GM21619 (cell line): ENCODE measurements at regions not wholly inside any gene's neighbourhood (a gene's known extent, or its start where the extent isn't known, plus 50 kb on each side); places are given as distances from the start of the nearest gene placed in this dataset.
"Not testable (repeated sequence)": the region's sequence is repeated elsewhere in the genome, so short reads cannot be mapped to it uniquely, and the experiment has no call there.

Experiments
- ATAC-seq: cut with Tn5 transposase; IDR thresholded peaks from one replicate; pipeline ENCODE4 v1.9.1; 2021; ENCODE audit not compliant: unreplicated experiment

DNA sequence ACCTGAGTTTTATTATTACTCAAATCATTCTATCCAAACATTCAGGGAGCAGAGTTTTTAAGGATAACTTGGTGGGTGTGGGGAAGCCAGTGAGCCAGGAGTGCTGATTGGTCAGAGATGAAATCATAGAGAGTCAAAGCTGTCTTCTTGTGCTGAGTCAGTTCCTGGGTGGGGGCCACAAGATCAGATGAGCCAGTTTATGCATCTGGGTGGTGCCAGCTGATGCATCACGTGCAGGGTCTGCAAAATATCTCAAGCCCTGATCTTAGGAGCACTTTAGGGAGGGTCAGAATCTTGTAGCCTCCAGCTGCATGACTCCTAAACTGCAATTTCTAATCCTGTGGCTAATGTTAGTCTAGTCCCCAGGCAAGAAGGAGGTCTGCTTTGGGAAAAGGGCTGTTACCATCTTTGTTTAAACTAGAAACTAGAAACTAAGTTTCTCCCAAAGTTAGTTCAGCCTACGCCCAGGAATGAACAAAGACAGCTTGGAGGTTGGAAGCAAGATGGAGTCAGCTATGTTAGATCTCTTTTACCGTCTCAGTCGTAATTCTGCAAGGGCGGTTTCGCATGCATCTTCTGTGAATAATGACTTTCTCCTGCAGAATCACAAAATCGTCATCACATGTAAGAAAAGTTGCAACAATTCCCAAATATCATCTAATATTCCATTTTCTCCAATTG, 97.5 kb downstream of the ZNF664 start:
- not testable (repeated sequence) for ATAC-seq

DNA sequence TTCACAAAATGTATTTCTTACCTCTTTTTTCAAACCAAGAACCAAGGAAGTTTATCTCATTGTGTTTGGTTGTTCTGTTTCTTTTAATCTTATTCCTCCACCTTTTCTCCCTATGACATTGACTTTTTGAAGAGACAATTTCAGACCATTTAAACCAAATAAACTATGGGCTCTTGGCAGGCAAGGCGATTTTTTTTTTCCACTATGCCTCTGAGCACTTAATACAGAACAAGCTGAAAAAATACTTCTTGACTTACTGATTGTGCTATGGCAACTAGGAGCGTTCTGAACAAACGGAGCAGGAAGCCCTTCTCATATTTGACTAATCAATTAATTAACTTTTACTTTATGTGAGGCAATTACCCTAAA, 98.0 kb downstream of the ZNF664 start:
- no peak for ATAC-seq

DNA sequence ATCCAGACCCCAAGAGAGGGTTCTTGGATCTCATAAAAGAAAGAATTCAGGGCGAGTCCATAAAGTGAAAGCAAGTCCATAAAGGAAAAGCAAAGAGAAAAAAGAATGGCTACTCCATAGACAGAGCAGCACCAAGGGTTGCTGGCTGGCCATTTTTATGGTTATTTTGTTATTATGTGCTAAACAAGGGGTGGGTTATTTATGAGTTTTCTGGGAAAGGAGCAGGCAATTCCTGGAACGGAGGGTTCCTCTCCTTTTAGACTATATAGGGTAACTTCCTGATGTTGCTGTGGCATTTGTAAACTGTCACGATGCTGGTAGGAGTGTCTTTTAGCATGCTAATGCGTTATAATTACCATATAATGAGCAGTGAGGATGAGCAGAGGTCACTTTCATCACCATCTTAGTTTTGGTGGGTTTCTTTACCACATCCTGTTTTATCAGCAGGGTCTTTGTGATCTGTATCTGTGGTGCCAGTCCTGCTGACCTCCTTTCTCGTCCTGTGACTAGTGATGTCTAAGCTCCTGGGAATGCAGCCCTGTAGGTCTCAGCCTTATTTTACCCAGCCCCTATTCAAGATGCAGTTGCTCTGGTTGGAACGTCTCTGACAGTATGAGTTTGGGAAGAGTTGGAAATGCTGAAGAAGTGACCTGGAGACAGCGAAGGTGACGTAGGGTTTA, 100.5 kb downstream of the ZNF664 start:
- no peak for ATAC-seq

DNA sequence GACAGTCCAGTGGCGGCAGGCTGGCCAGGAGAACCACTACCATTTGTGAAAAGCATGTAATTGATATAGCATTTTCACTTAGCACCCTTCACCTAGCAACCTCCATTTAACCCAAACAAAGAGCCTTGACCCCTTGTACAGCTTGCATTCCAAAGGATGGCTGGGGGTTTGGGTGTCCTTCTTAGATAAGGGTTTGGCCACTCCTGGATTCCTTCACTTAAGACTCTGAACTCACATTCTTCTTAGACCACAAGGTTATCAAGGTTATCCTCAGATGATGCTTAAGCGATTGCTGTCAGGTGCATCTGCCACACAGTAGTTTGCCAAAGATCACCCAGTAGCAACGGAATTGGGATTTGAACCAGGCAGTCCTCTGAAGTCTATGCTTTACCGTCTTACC, 102.8 kb downstream of the ZNF664 start:
- no peak for ATAC-seq

DNA sequence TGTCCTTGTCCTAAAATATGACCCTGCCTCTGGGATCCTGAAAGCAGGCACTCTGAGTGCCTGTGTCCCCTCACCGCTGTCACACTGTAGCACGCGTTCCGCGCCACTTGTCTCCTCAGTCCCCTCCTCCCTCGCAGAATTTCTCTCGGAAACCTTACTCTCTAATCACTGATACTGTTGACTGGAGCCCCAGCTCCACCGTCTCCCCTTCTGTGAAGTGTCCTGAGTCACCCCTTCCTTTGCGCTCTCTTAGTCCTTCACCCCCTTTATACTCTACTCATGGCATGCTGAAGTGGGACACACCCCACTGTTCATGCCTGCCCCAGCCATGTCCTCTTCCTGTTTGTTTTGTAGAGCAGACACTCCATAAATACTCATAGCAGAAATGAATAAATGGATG, 104.7 kb downstream of the ZNF664 start:
- no peak for ATAC-seq

DNA sequence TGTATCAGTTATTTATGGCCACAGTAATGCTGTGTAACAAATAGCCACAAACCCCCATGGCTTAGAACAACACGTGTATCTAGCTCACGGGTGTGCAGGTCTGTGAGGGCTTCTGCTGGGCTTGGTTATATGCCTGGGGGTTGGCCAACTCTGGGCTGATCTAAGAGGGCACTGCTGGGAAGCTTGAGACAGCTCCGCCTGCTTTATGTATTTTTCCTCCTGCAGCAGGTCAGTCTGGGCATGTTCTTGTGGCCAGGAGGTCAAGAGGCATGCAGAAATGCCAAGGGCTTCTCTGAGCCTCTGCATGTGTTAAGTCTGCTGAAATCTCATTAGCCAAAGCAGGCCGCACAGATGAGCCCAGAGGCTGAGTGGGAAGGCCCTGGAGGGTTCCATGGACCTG, 105.8 kb downstream of the ZNF664 start:
- ATAC-seq: no peak

DNA sequence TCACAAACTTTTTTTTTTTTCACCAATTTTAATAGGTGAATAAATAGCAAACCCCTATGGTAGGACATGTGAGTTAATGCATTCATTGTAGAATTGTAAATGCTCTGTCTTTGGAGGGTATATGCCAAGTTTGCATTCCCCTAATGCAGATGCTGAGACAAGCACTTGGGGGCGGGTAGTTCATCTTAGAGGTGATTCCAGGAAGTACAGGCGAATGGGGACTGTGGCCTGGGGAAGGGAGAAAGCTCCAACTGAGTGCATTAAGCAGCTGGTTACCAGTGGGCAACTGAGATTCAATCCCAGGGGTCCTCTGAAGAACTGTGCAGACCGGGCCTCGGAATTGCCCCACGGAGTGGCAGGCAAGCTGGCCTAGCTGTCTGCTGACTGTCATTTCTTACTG, 107.6 kb downstream of the ZNF664 start:
- no peak for ATAC-seq

DNA sequence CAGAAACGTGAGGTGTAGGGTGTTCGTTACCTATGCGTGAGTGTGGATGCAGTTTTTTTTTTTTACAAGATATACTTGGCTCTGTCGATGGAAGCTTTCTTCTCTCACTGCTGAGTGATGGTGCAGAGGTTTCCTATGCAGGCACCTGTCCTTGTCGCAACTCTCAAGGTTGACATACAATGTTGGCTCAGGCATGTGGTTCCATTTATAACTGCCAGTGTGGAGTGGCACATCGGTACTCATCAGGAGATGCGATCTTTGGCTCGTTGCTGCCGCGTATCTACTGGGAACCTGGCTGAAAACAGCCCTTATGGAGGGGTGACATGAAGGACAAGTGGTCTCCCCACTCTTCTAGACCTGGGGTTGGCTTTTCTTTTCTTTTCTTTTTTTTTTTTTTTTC, 109.0 kb downstream of the ZNF664 start:
- no peak for ATAC-seq

DNA sequence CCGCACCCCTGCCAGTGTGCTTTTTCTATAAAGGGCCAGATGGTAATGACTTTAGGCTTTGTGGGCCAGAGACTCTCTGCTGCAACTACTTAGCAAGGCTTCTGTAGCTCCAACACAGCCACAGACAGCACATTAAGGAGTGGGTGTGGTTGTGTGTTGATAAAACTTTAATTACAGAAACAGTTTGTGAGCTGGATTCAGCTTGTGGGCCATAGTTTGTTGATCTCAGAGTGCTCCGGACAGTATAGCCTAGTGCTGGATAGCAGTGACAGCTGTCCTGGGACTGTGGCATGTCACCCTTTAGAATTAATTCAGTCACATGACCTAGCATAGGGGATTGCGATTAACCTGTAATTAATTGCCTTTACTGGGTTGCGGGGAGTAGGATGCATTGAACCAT, 109.7 kb downstream of the ZNF664 start:
- ATAC-seq: no peak

DNA sequence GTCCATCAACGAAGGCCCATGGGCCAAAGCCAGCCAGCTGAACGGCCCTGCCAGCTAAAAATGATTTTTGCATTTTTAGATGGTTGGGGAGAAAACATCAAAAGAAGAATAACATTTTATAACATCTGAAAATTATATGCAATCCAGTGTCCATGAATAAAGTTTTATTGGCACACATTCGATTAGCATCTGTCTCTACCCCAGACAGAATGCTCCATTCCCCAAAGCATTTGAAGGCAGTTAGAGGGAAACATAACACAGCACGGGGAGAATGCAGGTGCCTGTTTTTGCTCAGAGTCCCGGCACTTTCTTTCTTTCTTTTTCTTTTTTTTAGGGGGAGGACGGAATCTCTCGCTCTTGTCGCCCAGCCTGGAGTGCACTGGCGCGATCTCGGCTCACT, 110.7 kb downstream of the ZNF664 start:
- no peak for ATAC-seq

DNA sequence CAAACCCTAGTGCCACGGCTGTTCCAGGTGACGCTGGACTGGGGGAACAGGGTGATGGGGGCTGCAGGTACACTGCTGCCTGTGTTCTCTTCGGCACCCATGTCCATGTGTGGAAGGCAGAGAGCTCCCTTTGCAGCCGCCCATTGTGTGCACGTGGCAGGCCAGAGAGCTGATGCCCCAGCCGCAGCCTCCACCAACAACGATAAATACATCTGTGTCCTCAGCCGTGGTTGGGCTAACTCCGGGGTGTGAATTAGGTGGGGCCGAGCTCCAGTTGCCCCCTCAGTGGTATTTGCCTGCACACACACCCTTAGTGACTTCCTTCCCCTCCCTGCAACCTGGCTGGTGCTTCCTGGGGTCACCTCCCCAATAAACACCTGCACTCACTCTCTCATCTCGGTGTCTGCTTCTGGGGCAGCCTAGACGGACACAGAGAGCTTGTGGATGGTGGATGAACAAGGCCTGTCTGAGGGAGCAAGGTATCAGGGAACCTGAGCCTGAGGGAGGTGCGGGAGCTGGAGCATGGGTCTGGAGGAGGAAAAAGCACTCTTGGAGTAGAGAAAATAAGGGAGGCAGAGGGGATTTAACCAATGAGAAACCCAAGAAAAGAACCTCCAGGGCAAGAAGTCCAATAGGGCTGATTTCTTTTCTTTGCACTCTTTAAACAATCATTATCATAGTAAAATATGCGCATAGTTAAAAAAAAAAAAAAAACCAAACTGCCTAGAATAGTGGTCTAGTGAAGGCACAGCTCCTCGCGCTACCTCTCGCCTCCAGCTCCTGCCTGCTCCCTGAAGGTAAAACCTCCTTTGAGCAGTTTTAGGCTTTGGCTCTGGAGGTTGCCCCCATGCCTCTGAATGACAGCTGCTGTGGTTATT, 112.6 kb downstream of the ZNF664 start:
- no peak for ATAC-seq

DNA sequence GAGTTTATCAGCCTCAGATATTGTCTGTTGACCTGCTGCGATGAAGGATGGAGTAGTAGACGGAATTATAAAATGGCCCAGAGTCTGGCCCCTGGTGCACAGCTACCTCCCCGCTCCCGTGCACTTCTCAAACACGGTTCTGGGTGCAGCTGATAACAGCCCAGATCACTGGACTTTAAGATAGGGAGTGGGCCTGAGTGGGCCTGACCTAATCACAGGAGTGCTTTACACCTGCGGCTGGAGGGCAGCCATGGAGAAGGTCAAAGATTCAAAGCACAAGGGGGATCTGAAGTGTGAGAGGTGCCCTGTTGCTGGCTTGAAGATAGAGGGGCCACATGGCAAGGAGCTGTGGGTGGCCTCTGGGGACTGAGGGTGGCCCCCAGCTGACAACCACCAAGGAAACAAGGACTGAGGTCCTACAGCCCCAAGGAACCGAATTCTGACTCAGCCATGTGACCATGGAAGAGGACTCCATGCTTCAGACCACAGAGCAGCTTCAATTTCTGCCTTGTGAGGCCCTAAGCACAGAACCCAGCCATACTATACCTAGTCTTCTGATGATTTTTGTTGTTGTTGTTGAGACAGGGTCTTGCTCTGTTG, 113.4 kb downstream of the ZNF664 start:
- ATAC-seq: no peak

DNA sequence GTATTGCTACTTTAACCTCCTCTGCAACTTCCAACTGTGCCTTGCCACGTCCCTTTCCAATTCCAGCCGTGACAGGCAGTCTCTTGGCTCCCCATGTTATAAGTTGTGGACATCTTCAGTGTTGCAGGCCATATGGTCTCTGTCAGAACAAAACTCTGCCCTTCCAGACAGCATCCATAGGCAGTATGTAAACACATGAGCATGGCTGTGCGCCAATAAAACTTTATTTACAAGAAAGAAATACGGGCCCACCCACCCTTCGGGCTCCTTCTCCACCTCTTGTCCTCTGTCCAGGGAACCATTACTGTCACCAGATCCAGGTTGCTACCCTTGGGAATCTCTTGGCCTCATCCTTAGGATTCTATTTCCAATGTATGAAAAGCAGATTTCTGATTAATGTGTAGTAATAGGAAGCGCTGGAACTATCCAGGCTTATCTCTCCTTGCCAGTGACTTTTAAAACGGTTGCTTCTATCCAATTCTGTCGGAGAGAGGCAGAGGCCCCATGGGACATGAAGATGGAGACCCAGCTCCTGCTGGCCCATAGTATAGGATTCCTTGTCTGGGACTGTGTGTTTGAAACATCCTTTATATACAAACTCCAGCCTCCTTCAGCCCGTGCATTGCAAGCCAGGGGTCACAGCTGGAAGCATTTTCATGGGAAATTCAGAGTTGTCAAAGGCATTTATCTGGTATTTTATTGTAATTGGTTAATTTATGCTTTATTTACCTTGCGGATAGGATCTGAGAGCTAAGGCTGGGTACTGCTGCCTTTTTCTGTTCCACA, 114.4 kb downstream of the ZNF664 start:
- ATAC-seq: no peak

DNA sequence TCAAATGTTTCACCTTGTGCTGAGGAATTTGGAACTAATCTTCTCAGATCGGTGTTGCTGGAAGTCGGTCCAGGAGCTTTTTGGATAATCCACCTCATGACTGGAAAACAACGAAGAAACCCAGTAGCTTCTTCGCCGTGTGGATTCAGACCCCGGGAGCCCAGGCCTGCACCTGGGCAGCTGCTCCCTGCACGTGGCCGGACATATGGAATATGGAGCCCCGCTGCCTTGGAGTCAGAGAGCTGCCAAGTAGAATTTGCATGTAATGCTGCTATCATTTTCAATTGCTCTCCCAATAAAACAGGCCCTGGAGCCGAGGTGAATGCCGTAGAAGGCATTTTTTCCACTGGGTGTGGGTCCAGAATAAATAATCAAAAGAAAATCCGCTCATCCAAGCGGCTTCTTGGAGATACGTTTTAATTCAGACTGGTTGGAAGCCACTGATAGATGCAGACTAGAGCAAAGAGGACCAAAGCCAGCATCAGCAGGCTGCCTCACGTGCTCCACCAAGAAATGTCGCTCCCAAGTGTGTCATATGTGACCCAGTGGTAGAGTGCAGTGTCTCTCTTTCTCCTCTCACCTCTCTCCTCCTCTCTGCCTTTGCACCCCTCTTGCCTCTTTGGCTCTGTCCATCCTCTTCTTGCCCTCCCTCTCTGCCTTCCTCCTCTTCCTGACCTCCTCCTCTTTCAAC, 115.3 kb downstream of the ZNF664 start:
- no peak for ATAC-seq

DNA sequence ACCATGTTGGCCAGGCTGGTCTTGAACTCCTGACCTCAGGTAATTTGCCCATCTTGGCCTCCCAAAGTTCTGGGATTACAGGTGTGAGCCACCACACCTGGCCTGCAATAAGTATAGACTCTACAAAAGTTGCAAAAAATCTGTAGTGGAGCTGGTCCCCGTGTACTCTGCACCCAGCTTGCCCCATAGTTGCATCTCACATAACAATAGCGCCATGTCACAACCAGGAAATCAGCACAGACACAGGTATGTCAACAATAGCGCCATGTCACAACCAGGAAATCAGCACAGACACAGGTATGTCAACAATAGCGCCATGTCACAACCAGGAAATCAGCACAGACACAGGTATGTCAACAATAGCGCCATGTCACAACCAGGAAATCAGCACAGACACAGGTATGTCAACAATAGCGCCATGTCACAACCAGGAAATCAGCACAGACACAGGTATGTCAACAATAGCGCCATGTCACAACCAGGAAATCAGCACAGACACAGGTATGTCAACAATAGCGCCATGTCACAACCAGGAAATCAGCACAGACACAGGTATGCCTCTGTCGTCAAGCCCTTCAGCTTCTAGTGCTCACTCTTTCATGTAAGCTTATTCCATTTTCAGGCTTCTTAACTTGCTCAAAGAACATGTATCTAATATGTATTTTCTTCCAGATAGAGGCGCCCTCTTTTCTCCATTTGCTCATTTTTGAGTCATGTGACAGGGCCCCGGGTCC, 116.3 kb downstream of the ZNF664 start:
- not testable (repeated sequence) for ATAC-seq

DNA sequence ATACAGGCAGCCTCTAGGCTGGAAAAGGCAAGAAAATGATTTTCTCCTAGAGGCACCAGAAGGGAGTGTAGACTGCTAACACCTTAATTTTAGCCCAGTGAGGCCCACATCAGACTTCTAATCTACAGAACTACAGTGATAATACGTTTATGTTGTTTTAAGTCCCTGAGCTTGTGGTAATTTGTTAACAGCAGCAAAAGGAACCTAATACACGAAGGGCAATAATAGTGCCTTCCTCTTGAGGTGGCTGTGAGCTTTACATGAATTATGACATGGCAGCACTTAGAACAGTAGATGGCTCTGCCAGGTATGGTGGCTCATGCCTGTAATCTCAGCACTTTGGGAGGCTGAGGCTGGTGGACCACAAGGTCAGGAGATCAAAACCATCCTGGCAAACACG, 118.8 kb downstream of the ZNF664 start:
- ATAC-seq: no peak

DNA sequence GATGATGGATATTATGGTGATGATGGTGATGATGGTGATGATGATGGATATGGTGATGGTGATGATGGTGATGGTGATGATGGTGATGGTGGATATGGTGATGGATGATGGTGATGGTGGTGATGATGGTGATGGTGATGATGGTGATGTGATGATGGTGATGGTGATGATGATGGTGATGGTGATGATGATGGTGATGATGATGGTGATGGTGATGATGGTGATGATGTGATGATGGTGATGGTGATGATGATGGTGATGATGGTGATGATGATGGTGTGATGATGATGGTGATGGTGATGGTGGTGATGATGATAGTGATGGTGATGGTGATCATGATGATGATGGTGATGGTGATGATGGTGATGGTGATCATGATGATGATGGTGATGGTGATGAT, 119.5 kb downstream of the ZNF664 start:
- ATAC-seq: not testable (repeated sequence)

DNA sequence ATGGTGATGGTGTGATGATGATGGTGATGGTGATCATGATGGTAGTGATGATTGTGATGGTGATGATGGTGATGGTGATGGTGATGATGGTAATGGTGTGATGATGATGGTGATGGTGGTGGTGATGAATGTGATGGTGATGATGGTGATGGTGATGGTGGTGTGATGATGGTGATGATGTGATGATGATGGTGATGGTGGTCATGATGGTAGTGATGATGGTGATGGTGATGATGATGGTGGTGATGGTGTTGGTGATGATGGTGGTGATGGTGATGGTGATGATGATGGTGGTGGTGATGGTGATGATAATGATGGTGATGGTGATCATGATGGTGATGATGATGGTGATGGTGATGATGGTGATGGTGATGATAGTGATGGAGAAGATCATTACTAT, 120.3 kb downstream of the ZNF664 start:
- no peak for ATAC-seq

DNA sequence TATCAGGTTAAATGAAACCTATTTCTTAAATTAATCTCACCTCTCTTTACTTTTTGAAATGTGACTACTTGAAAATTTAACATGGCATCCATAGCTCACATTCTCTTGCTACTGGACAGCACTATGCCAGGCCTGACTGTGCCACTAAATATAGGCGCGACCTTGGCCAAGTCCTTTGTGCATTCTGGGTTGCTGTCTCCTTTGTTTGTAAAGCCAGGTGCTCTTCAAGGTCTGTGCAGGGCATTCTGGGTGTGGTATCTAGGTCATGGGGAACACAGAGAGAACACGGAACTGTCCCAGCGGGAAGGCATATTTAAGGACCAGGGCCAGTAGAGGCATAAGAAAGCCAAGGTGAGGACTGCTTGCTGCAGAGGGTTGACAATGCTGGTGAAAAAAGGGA, 121.2 kb downstream of the ZNF664 start:
- no peak for ATAC-seq

DNA sequence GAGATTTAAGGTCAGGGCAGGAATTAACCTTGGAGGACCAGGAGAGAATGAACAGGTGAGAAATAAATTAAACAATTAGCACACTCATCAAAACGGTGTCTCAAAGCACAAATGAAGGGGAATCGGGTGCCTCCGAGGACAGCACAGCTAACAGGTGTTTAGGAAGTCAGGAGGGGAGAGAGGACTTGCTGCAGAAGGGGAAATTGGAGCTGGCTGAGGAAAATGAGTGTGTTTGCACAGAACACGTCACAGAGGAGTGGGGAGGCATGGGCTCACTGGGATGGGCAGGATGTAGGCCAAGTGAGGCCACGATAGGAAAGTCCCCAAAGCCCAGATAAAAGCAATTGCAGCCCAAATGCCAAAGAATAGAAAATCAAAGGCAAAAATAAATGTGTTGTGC, 121.7 kb downstream of the ZNF664 start:
- ATAC-seq: no peak
